SK-N-SH (cell line): ENCODE measurements at regions not wholly inside any gene's neighbourhood (a gene's known extent, or its start where the extent isn't known, plus 50 kb on each side); places are given as distances from the start of the nearest gene placed in this dataset.

Experiments used
- CTCF ChIA-PET: fragments of 300-600, 350-600 bp; formaldehyde crosslinking; extraction: SDS; loops from one replicate; lab custom pipeline; 2021; lab: Yijun Ruan, JAX
- POLR2A ChIA-PET: fragments of 350-600 bp; sonication (Branson Sonifier 250); formaldehyde crosslinking; extraction: SDS; loops from one replicate; lab custom pipeline; 2020; ENCODE audit warnings: antibody characterized with exemption, inconsistent platforms; lab: Yijun Ruan, JAX
- DNase-seq: peaks from one replicate; pipeline ENCODE4 v3.0.0; 2012
- H2AFZ ChIP-seq: fragments of 200-600 bp; sonication (generic); 2 replicates; pipeline ENCODE4 v1.8.1; 2016; ENCODE audit warnings: antibody characterized with exemption, mild to moderate bottlenecking, low read depth
- H3F3A ChIP-seq: fragments of 200-600 bp; sonication (generic); replicated peaks from 2 replicates; pipeline ENCODE3; 2016; ENCODE audit warnings: antibody characterized with exemption, mild to moderate bottlenecking; ENCODE audit not compliant: insufficient read depth
- H3K27ac ChIP-seq, 2 experiments: fragments of 200-500 bp in 1 of 2; fragments of 200-600 bp in 1 of 2; sonication (Bioruptor generic) in 1 of 2; sonication (generic), shearing (Covaris generic) in 1 of 2; 2 replicates each; pipeline versions ENCODE4 v1.5.1 to v1.6.1; 2014 to 2016; ENCODE audit warnings: low read depth in 2 of 2, inconsistent platforms in 1 of 2, low read length in 1 of 2, mild to moderate bottlenecking in 1 of 2, mixed read lengths in 1 of 2
- H3K27me3 ChIP-seq: fragments of 200-600 bp; sonication (generic), shearing (Covaris generic); 2 replicates; pipeline ENCODE4 v1.6.1; 2016; ENCODE audit warnings: mixed run types; ENCODE audit not compliant: insufficient read depth
- H3K36me3 ChIP-seq, 2 experiments: fragments of 200-500 bp in 1 of 2; fragments of 200-600 bp in 1 of 2; sonication (Bioruptor generic) in 1 of 2; sonication (generic) in 1 of 2; replicated peaks in 1 of 2; 2 replicates each; pipeline versions ENCODE3 to v1.5.1; 2014 to 2016; ENCODE audit warnings: low read length in 1 of 2, mild to moderate bottlenecking in 1 of 2; ENCODE audit not compliant: insufficient read depth in 2 of 2, control insufficient read depth in 1 of 2
- H3K4me1 ChIP-seq, 2 experiments: fragments of 200-500 bp in 1 of 2; fragments of 200-600 bp in 1 of 2; sonication (Bioruptor generic) in 1 of 2; sonication (generic), shearing (Covaris generic) in 1 of 2; 2 replicates each; pipeline versions ENCODE4 v1.5.1 to v1.6.1; 2014 to 2016; ENCODE audit warnings: low read depth in 1 of 2, low read length in 1 of 2, mixed run types in 1 of 2; ENCODE audit not compliant: insufficient read depth in 2 of 2, control insufficient read depth in 1 of 2
- H3K4me2 ChIP-seq: fragments of 200-600 bp; sonication (generic), shearing (Covaris generic); 2 replicates; pipeline ENCODE4 v1.6.1; 2017; ENCODE audit warnings: mixed run types
- H3K4me3 ChIP-seq, 2 experiments: fragments of 200-500 bp in 1 of 2; fragments of 200-600 bp in 1 of 2; sonication (Bioruptor generic) in 1 of 2; sonication (generic), shearing (Covaris generic) in 1 of 2; 2 replicates each; pipeline versions ENCODE4 v1.5.1 to v1.8.1; 2014 to 2016; ENCODE audit warnings: low read depth in 2 of 2, inconsistent platforms in 1 of 2, low read length in 1 of 2, mild to moderate bottlenecking in 1 of 2, mixed read lengths in 1 of 2, moderate library complexity in 1 of 2
- H3K79me2 ChIP-seq: fragments of 200-600 bp; sonication (generic); 2 replicates; pipeline ENCODE4 v1.8.1; 2017; ENCODE audit warnings: mild to moderate bottlenecking; ENCODE audit not compliant: insufficient read depth
- H3K9ac ChIP-seq: fragments of 200-600 bp; sonication (generic); 2 replicates; pipeline ENCODE4 v1.6.1; 2017; ENCODE audit warnings: mixed run types
- H3K9me2 ChIP-seq: fragments of 200-600 bp; sonication (generic); 2 replicates; pipeline ENCODE4 v1.6.1; 2017; ENCODE audit warnings: mixed run types
- H3K9me3 ChIP-seq: fragments of 200-600 bp; sonication (generic); 2 replicates; pipeline ENCODE4 v1.6.1; 2017; ENCODE audit warnings: mixed run types, mild to moderate bottlenecking, moderate library complexity
- H4K20me1 ChIP-seq: fragments of 200-600 bp; sonication (generic); 2 replicates; pipeline ENCODE4 v1.6.1; 2017; ENCODE audit warnings: mild to moderate bottlenecking, mixed run types; ENCODE audit not compliant: insufficient read depth
- CHD2 ChIP-seq: fragments of 150-350 bp; IDR thresholded peaks from 2 replicates; pipeline ENCODE4 v1.6.1; 2018; ENCODE audit warnings: low read length; ENCODE audit not compliant: partially characterized antibody
- ELF1 ChIP-seq: IDR thresholded peaks from 2 replicates; pipeline ENCODE4 v1.4.0; 2012
- EZH2phosphoT487 ChIP-seq: fragments of 200-600 bp; sonication (generic); IDR thresholded peaks from 2 replicates; pipeline ENCODE4 v1.6.1; 2017; ENCODE audit warnings: low read depth, mixed run types, mild to moderate bottlenecking, antibody characterized with exemption, moderate library complexity, borderline replicate concordance
- FOSL2 ChIP-seq: IDR thresholded peaks from 2 replicates; pipeline ENCODE4 v1.4.0; 2012; ENCODE audit warnings: low read depth, mild to moderate bottlenecking, moderate library complexity, borderline replicate concordance
- FOXM1 ChIP-seq: IDR thresholded peaks from 2 replicates; pipeline ENCODE4 v1.4.0; 2012; ENCODE audit warnings: low read depth, mild to moderate bottlenecking
- GATA2 ChIP-seq: sonication (generic); formaldehyde crosslinking; IDR thresholded peaks from 2 replicates; pipeline ENCODE4 v1.5.0; 2020; ENCODE audit warnings: mild to moderate bottlenecking, missing genetic modification reagents
- MEF2A ChIP-seq: IDR thresholded peaks from 2 replicates; pipeline ENCODE4 v1.4.0; 2012; ENCODE audit warnings: low read depth, borderline replicate concordance
- NRF1 ChIP-seq: IDR thresholded peaks from 2 replicates; pipeline ENCODE4 v1.6.1; 2012; ENCODE audit warnings: low read depth, mild to moderate bottlenecking, low read length
- RAD21 ChIP-seq: IDR thresholded peaks from 2 replicates; pipeline ENCODE4 v1.6.1; 2012; ENCODE audit warnings: mild to moderate bottlenecking, low read length
- RFX5 ChIP-seq: IDR thresholded peaks from 2 replicates; pipeline ENCODE4 v1.6.1; 2012; ENCODE audit warnings: mild to moderate bottlenecking, improper control_type of control experiment, low read length
- TAF1 ChIP-seq: IDR thresholded peaks from 2 replicates; pipeline ENCODE4 v1.6.1; 2012; ENCODE audit warnings: low read depth, mild to moderate bottlenecking, low read length, moderate library complexity, borderline replicate concordance
- TEAD4 ChIP-seq: IDR thresholded peaks from 2 replicates; pipeline ENCODE4 v1.4.0; 2012; ENCODE audit warnings: mild to moderate bottlenecking, borderline replicate concordance; ENCODE audit not compliant: insufficient read depth
- WGBS: methylation state at CpG from one replicate; pipeline ENCODE4 v1.1.6; 2017; ENCODE audit warnings: low lambda C conversion rate; 5-methylcytosine and 5-hydroxymethylcytosine counted together
- TF ChIP-seq, protein P1 (sequence below): IDR thresholded peaks from 2 replicates; pipeline ENCODE4 v1.4.0; 2012; ENCODE audit warnings: low read depth, borderline replicate concordance
- TF ChIP-seq, protein P2 (sequence below): IDR thresholded peaks from 2 replicates; pipeline ENCODE4; 2012

DNA sequence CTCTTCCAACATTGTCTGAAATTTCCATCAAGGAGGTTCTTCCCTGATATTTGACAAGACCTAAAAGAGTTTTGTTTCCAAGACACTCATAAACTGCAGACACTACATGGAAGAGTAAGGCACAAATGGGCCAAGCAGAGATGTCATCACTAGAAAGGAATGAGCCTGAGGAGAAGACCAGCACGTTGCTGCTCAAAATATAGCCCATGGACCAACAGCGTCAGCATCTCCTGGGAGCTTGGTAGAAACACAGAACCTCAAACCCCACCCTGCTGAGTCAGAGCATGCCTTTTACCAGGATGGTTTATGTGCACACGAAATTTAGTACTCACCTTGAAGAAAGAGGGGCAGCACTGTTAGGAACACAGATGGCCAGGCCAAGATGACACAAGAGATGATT, 128.7 kb upstream of the MID1 start:
- Histone ChIP-seq H3K36me3 (no peaks in the 10 kb centered on the region), H3K4me3 (no peak overlapping the region)

DNA sequence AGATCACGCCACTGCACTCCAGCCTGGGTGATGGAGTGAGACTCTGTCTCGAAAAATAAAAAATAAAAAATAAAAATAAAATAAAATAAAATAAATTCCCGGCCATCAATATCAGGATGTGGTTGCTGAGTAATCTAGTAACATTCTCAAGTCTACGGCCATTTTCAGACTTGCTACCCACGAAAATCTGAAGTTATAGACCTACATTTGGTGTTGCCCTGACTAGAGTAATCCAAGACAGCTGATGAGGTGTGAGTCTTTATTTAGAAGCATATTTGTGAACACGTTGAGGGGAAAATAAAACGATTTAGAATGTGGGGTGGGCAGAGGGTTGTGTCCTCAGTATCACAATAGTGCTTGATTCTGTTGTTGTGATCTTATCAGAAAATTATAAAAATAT, 130.2 kb upstream of the MID1 start:
- no peaks in the 10 kb centered on the region for H3K27me3 ChIP-seq
- H4K20me1 ChIP-seq = no peaks in the 10 kb centered on the region
- WGBS = 52% methylated on average over 7 of the region's 7 CpGs
- H3K4me2 ChIP-seq = no peak overlapping the region
- no peaks in the 10 kb centered on the region for H3K9me3 ChIP-seq
- no peak overlapping the region for H3K4me3 ChIP-seq
- no peak overlapping the region for H3K27ac ChIP-seq
- no peak for DNase-seq
- no peaks in the 10 kb centered on the region for H3K36me3 ChIP-seq
- peaks cover 0 to 2% of the 10 kb centered on the region in 2 experiments; a peak in 2 of 4 replicates for H3K4me1 ChIP-seq
- CTCF ChIA-PET = interaction anchor here (1.2 kb wide), 1 partner anchor 561 kb away, joined by 5 read pairs; no protein-coding TSS in a partner anchor
- POLR2A ChIA-PET = no interaction called here
- no peak for TF ChIP-seq GATA2 (CRISPR knock-in tag)
- H2AFZ ChIP-seq = no peak overlapping the region
- H3K79me2 ChIP-seq = no peaks in the 10 kb centered on the region
- no peak overlapping the region for H3K9ac ChIP-seq
- H3F3A ChIP-seq = no peaks in the 10 kb centered on the region
- H3K9me2 ChIP-seq = no peaks in the 10 kb centered on the region

More for the DNA sequence above, 128.7 kb upstream of the MID1 start:
- Histone ChIP-seq H3K9me2 (no peaks in the 10 kb centered on the region), H4K20me1 (no peaks in the 10 kb centered on the region), H3K4me2 (no peak overlapping the region), H3K4me1 (peaks cover 0 to 2% of the 10 kb centered on the region in 2 experiments; a peak in 2 of 4 replicates), H2AFZ (no peak overlapping the region), H3F3A (no peaks in the 10 kb centered on the region), H3K9ac (no peak overlapping the region), H3K27me3 (no peaks in the 10 kb centered on the region), H3K27ac (no peak overlapping the region), H3K79me2 (no peaks in the 10 kb centered on the region), H3K9me3 (no peaks in the 10 kb centered on the region)
- TF ChIP-seq CHD2 (no peak), TEAD4 (no peak), NRF1 (no peak), RAD21 (no peak), TAF1 (no peak), FOSL2 (no peak), RFX5 (no peak), EZH2phosphoT487 (no peak), ELF1 (no peak)
- TF ChIP-seq, protein P1, sequence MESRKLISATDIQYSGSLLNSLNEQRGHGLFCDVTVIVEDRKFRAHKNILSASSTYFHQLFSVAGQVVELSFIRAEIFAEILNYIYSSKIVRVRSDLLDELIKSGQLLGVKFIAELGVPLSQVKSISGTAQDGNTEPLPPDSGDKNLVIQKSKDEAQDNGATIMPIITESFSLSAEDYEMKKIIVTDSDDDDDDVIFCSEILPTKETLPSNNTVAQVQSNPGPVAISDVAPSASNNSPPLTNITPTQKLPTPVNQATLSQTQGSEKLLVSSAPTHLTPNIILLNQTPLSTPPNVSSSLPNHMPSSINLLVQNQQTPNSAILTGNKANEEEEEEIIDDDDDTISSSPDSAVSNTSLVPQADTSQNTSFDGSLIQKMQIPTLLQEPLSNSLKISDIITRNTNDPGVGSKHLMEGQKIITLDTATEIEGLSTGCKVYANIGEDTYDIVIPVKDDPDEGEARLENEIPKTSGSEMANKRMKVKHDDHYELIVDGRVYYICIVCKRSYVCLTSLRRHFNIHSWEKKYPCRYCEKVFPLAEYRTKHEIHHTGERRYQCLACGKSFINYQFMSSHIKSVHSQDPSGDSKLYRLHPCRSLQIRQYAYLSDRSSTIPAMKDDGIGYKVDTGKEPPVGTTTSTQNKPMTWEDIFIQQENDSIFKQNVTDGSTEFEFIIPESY = no peak
- POLR2A ChIA-PET = no interaction called here
- DNase-seq = no peak
- 21% methylated on average over 3 of the region's 3 CpGs for WGBS
- CTCF ChIA-PET = interaction anchor here (1.2 to 1.3 kb wide), 2 partner anchors 25 to 559 kb away, joined by 3 to 5 read pairs; no protein-coding TSS in a partner anchor

DNA sequence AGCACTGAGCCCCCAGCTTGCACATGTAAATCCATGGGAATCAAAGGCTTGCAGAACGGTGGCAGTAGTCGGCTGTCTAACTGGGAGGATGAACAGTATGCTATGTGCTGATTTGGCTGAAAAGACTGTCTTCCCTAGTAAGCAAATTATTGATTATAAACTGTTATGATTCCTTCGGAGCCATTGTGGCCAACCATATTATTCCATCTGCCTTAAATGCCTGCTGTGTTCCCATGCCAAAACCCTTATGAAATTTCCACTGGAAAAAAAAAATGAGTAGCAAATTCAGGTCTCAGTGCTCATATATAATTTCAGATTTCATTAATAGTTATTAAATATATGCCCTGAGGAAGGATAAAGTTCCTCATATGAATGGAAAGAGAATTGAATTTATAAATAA, 132.7 kb upstream of the MID1 start:
- WGBS = 50% methylated on average over 3 of the region's 3 CpGs
- no peaks in the 10 kb centered on the region for H3F3A ChIP-seq
- no peak overlapping the region for H3K4me3 ChIP-seq
- H3K27me3 ChIP-seq = no peaks in the 10 kb centered on the region
- POLR2A ChIA-PET = no interaction called here
- H4K20me1 ChIP-seq = no peaks in the 10 kb centered on the region
- no peak for DNase-seq
- H2AFZ ChIP-seq = no peak overlapping the region
- H3K27ac ChIP-seq = no peak overlapping the region
- no peaks in the 10 kb centered on the region for H3K9me2 ChIP-seq
- no peak overlapping the region for H3K9ac ChIP-seq
- H3K36me3 ChIP-seq = no peaks in the 10 kb centered on the region
- no peaks in the 10 kb centered on the region for H3K79me2 ChIP-seq
- CTCF ChIA-PET = no interaction called here
- no peaks in the 10 kb centered on the region for H3K9me3 ChIP-seq
- peaks cover 4 to 10% of the 10 kb centered on the region in 2 experiments; a peak in 2 of 4 replicates for H3K4me1 ChIP-seq
- no peak for TF ChIP-seq FOXM1
- TF ChIP-seq RAD21 = no peak
- TF ChIP-seq MEF2A = no peak
- TF ChIP-seq, protein P2, sequence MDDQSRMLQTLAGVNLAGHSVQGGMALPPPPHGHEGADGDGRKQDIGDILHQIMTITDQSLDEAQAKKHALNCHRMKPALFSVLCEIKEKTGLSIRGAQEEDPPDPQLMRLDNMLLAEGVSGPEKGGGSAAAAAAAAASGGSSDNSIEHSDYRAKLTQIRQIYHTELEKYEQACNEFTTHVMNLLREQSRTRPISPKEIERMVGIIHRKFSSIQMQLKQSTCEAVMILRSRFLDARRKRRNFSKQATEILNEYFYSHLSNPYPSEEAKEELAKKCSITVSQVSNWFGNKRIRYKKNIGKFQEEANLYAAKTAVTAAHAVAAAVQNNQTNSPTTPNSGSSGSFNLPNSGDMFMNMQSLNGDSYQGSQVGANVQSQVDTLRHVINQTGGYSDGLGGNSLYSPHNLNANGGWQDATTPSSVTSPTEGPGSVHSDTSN = no peak
- TF ChIP-seq GATA2 (CRISPR knock-in tag) = no peak
- H3K4me2 ChIP-seq = no peak overlapping the region
